GM13976 (cell line): ENCODE measurements at regions not wholly inside any gene's neighbourhood (a gene's known extent, or its start where the extent isn't known, plus 50 kb on each side); places are given as distances from the start of the nearest gene placed in this dataset.

Experiments used
- DNase-seq: peaks from one replicate; pipeline ENCODE4 v3.0.0; 2012; ENCODE audit warnings: low spot score
- CTCF ChIP-seq: IDR thresholded peaks from 2 replicates; pipeline ENCODE4 v1.5.1; 2012; ENCODE audit warnings: borderline replicate concordance, mild to moderate bottlenecking; ENCODE audit not compliant: insufficient read depth; ENCODE audit errors: extremely low read depth, missing control alignments, control extremely low read depth
- in situ Hi-C: fragments of 300-500 bp; cut with MboI; formaldehyde crosslinking; loops from one replicate; pipeline ENCODE4 v1.12.0; 2022; ENCODE audit warnings: low sequenced_read_pairs, mixed read lengths, inconsistent platforms; ENCODE audit not compliant: unreplicated experiment

GRCh38 chr13:44028734-44029133 lies 149.0 kb downstream of the LACC1 start:
- in situ Hi-C loops, result no loop called here
- DNase-seq, result no peak
- TF ChIP-seq CTCF, result no peak

- no peak for DNase-seq
- in situ Hi-C loops, result no loop called here
- TF ChIP-seq CTCF, result no peak
These were observed 150.9 kb downstream of the LACC1 start for GRCh38 chr13:44030615-44031014.

GRCh38 chr13:44031555-44031954 lies 151.9 kb downstream of the LACC1 start:
- DNase-seq, result no peak
- TF ChIP-seq CTCF, result no peak
- in situ Hi-C loops, result no loop called here

- in situ Hi-C loops, result no loop called here
- no peak for DNase-seq
- TF ChIP-seq CTCF, result no peak
These were observed 153.1 kb downstream of the LACC1 start for GRCh38 chr13:44032802-44033201.

- DNase-seq, result no peak
- in situ Hi-C loops, result no loop called here
- no peak for TF ChIP-seq CTCF
These were observed 155.7 kb downstream of the LACC1 start for GRCh38 chr13:44035400-44035799.

GRCh38 chr13:44040070-44040817 lies 160.5 kb downstream of the LACC1 start:
- no peak for TF ChIP-seq CTCF
- in situ Hi-C loops, result no loop called here
- no peak for DNase-seq
